DMS53 (cell line): ENCODE measurements at regions not wholly inside any gene's neighbourhood (a gene's known extent, or its start where the extent isn't known, plus 50 kb on each side); places are given as distances from the start of the nearest gene placed in this dataset.
"Not testable (repeated sequence)": the region's sequence is repeated elsewhere in the genome, so short reads cannot be mapped to it uniquely, and the experiment has no call there.

ENCODE experiments used
- DNase-seq: peaks from one replicate; lab custom pipeline; 2025; lab: John Stamatoyannopoulos, UW

- not testable (repeated sequence) for DNase-seq
Measured at GRCh38 chr1:67907467-67907866, 74.2 kb upstream of the GNG12 start.

- not testable (repeated sequence) for DNase-seq
Measured at GRCh38 chr1:67906015-67906414, 72.7 kb upstream of the GNG12 start.

GRCh38 chr1:67902546-67903223 is 69.4 kb upstream of the GNG12 start:
- not testable (repeated sequence) for DNase-seq

GRCh38 chr1:67898033-67898726 is 64.9 kb upstream of the GNG12 start:
- DNase-seq: no peak

DNA sequence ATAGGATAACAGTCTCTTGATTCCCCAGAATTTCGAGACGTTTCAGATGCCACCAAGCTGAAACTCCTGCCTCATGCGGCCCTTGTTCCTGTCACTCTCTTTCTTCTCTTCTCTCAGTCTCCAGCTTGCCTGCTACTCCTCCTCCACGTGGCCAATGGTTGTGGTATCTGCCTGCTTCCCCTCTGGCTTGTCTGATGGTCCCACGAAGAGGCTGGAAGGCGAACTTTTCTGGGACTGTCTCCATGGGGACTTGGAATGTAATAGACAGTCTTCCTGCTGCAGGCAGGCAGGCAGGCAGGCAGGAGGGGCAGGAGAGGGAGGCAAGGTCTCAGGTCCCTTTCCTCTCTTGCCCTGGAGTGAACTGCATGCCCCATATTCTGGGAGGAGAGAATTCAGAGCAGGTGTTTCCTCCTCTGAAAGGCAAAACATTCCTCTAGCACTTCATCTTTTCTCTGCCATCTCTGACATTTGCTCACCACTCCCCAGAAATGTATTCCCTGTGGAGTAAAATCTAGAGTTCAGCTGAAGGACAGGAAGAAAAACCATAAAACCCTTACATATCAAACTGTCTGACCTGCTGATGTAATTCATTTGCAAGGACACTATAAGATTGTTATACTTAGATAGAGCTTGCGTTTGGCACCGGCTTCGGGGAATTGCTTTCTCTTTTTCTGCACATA is 64.1 kb upstream of the GNG12 start:
- no peak for DNase-seq

DNA sequence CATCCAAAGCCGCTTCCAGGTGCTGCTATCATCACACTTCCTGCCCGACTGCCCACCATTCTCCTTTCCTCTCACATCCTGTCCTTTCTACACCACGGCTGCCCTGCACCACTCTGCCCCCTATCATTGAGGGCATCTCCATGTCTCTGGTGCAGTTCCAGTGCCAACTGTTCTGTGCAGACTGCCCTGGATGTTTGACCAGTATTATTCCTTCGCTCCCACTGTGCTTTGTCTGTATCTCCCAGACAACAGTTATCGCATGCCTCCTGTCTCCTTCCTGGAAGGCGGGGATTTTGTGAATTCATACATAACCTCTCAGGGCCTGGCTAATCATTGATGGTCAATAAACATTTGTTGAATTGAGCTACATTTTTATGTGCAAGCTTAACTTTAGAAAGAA is 63.6 kb upstream of the GNG12 start:
- peak; percentile 66 for DNase-seq

GRCh38 chr1:67894981-67895735 is 61.9 kb upstream of the GNG12 start:
- no peak for DNase-seq

GRCh38 chr1:67893126-67893495 is 59.8 kb upstream of the GNG12 start:
- DNase-seq: no peak

DNA sequence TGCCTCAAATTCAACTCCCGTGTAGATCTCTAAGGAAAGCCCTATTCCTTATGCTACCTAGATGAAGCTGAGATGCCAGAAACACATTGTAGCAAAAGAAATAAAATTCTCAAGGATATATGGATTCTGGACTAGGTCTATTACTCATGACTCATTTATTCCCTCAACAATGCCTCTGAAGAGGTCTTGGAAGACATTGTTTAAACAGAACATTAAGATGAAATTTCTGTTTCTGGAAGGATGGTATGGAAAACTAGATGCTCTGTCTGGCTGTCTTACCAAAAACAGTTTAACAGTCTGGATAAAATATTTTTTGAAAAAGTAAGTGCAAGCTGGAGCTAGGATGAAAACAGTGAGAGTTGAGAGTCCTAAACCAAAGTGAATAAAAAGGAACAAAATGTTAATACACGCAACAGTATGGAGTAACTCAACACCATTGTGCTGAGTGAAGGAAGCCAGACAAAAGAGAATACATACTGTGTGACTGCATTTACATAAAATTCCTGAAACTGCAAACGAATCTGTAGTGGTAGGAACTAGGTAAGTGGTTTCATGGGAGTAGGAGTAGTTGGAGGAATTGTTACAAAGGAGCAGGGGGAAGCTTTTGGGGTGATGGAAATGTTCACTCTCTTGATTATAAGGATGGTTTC is 59.3 kb upstream of the GNG12 start:
- DNase-seq: no peak

DNA sequence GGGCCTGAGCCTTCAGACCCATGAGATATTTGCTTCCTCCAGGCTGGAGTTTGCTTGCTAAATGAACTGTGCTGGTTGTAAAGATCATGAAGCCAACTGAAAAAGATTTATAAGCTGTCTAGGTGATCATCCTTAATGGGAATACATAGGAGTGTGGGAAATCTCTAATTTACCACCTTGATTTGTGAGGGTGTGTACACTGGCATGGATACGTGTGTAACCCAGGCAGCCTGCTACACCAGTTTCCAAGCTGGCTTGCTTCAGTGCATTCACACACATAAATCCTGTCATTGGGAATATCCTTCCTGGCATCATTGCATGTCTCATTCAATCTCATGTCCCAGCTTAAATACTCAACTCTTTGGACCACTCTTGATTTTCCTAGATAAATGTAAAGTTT is 57.6 kb upstream of the GNG12 start:
- DNase-seq: peak; percentile 29

- DNase-seq: peak; percentile 95
Measured at GRCh38 chr1:67889953-67890567, 56.8 kb upstream of the GNG12 start.

- DNase-seq: peak; percentile 34
Measured at GRCh38 chr1:67889466-67889865, 56.2 kb upstream of the GNG12 start.

DNA sequence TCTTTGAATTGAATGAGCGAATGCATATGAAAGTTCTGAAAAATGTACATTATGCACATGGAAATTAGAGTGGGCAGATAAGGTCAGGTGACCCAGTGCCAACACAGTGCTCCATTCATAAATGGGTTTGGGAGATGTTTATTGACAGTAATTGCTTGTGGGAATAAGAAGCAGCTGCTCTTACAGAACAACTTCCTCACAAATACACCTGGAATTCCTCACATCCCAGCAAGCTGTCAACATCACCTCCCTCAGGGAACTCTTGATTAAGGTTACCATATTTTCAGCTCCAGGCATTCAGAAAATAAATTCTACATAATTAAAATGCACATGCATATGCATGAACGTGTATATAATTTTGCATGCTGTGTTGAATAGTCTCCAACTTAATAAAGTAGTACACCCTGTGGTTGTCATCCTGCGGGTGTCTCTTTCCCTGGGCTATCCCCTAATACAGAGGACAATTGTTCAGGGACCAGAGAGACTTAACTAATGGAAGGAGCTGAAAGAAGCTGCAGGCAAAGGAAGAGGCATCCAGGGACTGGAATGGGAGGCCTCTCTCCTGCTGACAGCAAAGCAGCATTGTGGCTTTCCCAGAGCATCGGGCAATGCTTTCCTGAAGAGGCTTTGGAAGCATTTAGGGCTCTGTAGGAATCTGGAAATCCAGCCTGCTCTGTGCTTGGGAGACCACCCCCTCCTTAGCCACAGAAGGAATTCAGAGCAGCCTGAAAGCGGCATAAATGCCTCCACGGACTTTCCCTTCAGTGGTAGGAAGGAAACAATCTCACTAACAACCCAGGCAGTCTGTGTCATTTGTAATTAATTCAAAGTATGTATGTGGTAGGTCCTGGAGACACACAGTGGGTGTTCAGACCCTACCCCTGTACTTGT is 55.2 kb upstream of the GNG12 start:
- DNase-seq: peak; percentile 34

GRCh38 chr1:67887146-67887545 is 53.9 kb upstream of the GNG12 start:
- DNase-seq: no peak

DNA sequence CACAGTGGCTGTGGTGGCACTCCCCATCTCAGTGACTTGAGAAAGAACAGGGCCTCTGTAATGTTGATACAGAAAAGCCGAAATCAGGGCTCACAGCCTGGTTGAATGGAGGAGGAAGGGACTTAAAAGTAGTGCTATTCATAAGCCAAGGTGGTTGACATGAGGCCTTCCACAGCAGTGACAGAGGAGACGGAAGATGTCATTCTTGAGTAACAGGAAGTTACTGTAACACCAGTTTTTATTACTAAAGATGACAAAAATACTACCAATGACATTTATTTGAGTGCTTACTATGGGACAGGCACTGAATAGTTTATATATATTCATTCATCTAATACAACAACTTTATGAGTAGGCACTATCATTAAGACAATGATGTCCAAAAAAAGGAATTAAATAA is 52.8 kb upstream of the GNG12 start:
- no peak for DNase-seq

- peak; percentile 63 for DNase-seq
Measured at GRCh38 chr1:67883069-67883468, 49.8 kb upstream of the GNG12 start.
